Coronary artery (tissue), 2 donors: ENCODE measurements at regions not wholly inside any gene's neighbourhood (a gene's known extent, or its start where the extent isn't known, plus 50 kb on each side); places are given as distances from the start of the nearest gene placed in this dataset.
"Not testable (repeated sequence)": the region's sequence is repeated elsewhere in the genome, so short reads cannot be mapped to it uniquely, and the experiment has no call there.

Source experiments
- DNase-seq: peaks from one replicate; pipeline ENCODE4 v3.0.0-alpha.2; 2017; ENCODE audit warnings: low spot score
- H3K27ac ChIP-seq, 2 donors: fragments of 200-600 bp; sonication (generic); one replicate each; pipeline ENCODE4 v1.5.1; 2016 to 2019
- H3K4me3 ChIP-seq: fragments of 200-600 bp; sonication (generic); 2 replicates; pipeline ENCODE4 v1.5.1; 2016; ENCODE audit warnings: mild to moderate bottlenecking, moderate library complexity
- CTCF ChIP-seq: fragments of 200-600 bp; sonication (generic); IDR thresholded peaks from one replicate; pipeline ENCODE4 v1.5.1; 2019; ENCODE audit warnings: antibody characterized with exemption

GRCh38 chr1:198846556-198846955 lies 207.7 kb downstream of the PTPRC start:
- no peak for DNase-seq
- Histone ChIP-seq H3K4me3 (no peak overlapping the region), H3K27ac (no peak overlapping the region)
- TF ChIP-seq CTCF = no peak

GRCh38 chr1:198848206-198848605 lies 209.4 kb downstream of the PTPRC start:
- TF ChIP-seq CTCF = no peak
- H3K4me3 ChIP-seq = no peak overlapping the region
- H3K27ac ChIP-seq = no peak overlapping the region
- DNase-seq = no peak

GRCh38 chr1:198848649-198849048 lies 209.8 kb downstream of the PTPRC start:
- no peak for TF ChIP-seq CTCF
- DNase-seq = no peak

GRCh38 chr1:198849093-198849492 lies 210.3 kb downstream of the PTPRC start:
- no peak for TF ChIP-seq CTCF
- H3K4me3 ChIP-seq = no peak overlapping the region
- DNase-seq = no peak
- H3K27ac ChIP-seq = no peak overlapping the region

More at GRCh38 chr1:198848649-198849048, 209.8 kb downstream of the PTPRC start:
- no peak overlapping the region for H3K4me3 ChIP-seq
- no peak overlapping the region for H3K27ac ChIP-seq

GRCh38 chr1:198850196-198850595 lies 211.4 kb downstream of the PTPRC start:
- H3K4me3 ChIP-seq = no peak overlapping the region
- no peak overlapping the region for H3K27ac ChIP-seq
- no peak for DNase-seq
- no peak for TF ChIP-seq CTCF

- not testable (repeated sequence) for H3K4me3 ChIP-seq, DNase-seq, H3K27ac ChIP-seq
Observed at GRCh38 chr1:198850966-198851365, 212.1 kb downstream of the PTPRC start.

- Histone ChIP-seq H3K27ac (no peak overlapping the region), H3K4me3 (no peak overlapping the region)
- no peak for TF ChIP-seq CTCF
- DNase-seq = no peak
Observed at GRCh38 chr1:198856601-198857000, 217.8 kb downstream of the PTPRC start.

- Histone ChIP-seq H3K27ac (no peak overlapping the region), H3K4me3 (no peak overlapping the region)
- no peak for TF ChIP-seq CTCF
- no peak for DNase-seq
Observed at GRCh38 chr1:198858033-198858432, 219.2 kb downstream of the PTPRC start.
